HG02588 (cell line): ENCODE measurements at regions not wholly inside any gene's neighbourhood (a gene's known extent, or its start where the extent isn't known, plus 50 kb on each side); places are given as distances from the start of the nearest gene placed in this dataset.
"Not testable (repeated sequence)": the region's sequence is repeated elsewhere in the genome, so short reads cannot be mapped to it uniquely, and the experiment has no call there.

ENCODE experiments used
- ATAC-seq: cut with Tn5 transposase; IDR thresholded peaks from one replicate; pipeline ENCODE4 v1.9.1; 2021; ENCODE audit warnings: mild to moderate bottlenecking, moderate library complexity; ENCODE audit not compliant: unreplicated experiment

DNA sequence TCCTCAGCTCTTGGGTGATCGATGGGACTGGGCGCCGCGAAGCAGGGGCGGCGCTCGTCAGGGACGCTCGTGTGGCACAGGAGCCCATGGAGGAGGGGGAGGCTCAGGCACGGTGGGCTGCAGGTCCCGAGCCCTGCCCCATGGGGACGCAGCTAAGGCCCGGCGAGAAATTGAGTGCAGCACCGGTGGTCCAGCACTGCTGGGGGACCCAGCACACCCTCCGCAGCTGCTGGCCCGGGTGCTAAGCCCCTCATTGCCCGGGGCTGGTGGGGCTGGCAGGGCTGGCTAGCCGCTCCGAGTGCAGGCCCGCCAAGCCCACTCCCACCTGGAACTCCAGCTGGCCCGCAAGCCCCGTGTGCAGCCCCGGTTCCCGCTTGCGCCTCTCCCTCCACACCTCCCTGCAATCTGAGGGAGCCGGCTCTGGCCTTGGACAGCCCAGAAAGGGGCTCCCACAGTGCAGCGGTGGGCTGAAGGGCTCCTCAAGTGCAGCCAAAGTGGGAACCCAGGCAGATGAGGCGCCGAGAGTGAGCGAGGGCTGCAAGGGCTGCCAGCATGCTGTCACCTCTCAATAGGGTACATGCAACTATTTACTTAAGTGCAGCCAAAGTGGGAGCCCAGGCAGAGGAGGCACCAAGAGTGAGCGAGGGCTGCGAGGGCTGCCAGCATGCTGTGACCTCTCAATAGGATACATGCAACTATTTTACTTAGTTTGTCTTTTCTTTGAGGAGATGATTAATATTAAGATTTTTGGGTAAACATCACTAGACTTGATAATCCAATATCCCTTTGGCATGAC is 619.8 kb upstream of the IGFBP7 start:
- not testable (repeated sequence) for ATAC-seq

DNA sequence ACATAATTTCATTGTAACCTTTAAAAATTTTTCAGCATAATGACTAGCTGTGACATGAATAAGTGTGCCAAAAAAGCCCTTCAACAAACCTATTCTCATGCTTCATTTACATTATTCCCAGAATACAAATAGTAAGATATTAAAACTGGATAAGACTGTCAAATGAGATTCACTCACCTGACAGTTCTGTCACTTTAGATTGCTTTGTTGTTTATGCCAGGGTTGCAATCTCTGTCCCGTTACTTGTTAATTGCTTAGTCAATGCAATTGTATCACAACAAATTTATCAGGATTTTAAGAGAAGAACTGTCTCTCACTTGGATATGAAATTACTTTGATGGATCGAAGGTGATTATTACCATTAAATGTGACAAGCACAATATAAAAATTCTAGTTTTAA is 616.0 kb upstream of the IGFBP7 start:
- ATAC-seq = no peak

DNA sequence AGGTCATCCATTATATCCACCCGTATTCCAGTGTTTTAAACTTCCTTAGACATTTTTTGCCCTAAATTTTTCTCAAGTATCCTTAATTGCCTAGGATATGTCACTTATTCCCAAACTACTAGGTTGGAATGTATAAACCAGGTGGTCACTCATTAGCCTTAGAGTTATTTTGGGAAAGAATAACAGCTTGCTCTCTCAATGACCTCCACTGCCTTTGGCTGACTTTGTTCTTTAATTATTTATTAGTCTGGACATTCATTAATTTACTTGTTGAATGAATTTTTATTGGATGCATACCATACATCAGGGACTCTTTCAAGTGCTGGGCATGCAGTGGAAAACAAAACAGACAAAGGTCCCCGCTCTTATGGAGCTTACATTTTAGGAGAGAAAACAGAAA is 609.3 kb upstream of the IGFBP7 start:
- ATAC-seq = no peak

DNA sequence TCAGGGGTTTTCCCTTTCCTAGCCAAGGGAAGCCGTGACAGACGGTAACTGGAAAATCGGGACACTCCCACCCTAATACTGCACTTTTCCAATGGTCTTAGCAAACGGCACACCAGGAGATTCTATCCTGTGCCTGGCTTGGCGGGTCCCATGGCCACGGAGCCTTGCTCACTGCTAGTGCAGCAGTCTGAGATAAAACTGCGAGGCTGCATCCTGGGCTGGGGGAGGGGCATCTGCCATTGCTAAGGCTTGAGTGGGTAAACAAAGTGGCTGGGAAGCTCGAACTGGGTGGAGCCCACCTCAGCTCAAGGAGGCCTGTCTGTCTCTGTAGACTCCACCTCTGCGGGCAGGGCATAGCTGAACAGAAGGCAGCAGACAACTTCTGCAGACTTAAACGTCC is 604.1 kb upstream of the IGFBP7 start:
- ATAC-seq = not testable (repeated sequence)

DNA sequence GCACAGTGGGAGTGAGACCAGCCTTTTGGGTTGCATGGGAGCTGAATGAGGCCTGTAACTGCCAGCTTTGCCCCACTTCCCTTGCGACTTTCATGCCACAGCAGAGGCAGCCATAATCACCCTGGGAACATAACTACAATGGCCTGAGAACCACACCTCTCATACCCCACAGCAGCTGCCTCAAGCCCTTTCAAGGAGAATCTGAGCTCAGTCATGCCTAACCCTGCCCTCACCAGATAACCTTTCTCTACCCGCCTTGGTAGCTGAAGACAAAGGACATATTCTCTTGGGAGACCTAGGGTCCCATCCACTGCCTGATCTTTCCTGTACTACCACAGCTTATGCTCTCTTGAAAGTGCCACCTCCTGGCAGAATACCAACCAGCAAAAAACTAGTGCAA is 599.9 kb upstream of the IGFBP7 start:
- ATAC-seq = no peak

DNA sequence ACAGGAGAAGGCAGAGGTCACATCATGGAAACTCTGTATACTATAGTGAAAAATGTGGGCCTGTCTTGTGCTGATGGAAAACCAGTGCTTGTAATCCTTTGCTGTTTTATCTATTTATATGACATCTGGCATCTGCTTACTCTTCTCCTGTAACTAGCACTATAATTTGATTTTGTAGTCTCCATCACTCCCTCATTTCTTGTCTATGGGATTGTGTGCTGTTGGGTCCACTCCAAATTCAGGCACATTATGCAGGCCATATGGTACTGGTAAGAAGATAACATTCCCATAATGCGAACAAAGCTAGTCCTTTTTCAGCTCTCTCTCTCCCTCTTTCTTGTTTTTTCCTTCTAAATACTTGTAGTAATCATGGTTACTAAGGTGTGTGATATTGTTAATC is 581.2 kb upstream of the IGFBP7 start:
- ATAC-seq = no peak

DNA sequence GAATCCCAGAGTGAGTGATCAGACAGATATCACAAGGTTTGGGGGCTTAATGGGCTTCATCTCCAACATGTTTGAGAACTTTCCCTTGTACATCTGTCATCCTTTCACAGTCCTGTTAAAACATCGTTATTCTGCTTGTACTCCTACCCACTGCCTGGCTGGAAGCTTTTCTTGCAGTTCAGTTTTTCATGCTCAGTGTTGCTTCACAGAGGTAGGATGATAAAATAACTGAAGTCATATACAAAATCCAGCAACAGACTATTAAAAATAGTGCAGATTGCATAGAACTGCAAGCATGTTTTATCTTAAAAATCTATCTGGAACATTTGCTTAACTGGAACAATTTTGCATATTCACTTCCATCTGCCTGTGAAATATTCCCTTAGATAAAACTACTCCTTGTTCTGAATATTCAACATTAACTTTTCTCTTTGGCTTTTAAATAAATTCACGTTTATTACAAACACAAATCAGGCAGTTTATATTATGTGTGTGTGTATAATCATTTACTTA is 579.6 kb upstream of the IGFBP7 start:
- no peak for ATAC-seq

DNA sequence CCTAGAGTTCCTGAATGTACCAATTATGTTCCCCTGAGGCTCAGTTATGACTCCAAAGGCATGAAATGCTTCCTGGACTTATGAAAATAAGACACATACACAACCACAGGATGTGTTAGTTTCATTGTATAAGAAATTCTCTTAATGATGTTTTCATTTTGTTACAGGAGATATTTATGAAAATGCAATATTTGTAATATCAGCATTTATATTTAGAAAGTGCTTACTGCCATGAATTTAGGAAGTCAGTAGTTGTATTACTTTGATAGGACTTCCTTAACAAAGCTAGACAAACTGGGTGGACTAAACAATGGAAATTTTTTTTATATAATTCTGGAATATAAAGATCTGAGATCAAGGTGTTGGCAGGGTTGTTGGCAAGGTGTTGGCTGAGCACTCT is 572.1 kb upstream of the IGFBP7 start:
- no peak for ATAC-seq

DNA sequence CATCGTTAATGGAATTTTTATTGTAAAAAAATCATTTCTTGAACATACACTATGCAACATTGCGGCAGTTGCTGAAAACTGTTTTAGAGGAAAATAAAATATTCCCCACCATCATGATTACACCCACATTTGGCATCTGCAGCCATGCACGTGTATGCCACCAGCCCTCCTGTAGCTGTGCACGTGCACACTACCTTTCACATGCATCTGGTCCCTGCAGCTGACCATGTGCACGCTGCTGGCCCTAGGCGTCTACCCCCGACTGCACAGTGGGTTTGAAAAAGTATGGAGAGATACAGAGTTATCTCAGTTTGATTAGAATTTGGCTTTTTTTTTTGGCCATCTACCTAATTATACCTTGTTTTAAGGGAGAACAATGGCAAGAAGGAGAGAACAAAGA is 569.8 kb upstream of the IGFBP7 start:
- no peak for ATAC-seq

DNA sequence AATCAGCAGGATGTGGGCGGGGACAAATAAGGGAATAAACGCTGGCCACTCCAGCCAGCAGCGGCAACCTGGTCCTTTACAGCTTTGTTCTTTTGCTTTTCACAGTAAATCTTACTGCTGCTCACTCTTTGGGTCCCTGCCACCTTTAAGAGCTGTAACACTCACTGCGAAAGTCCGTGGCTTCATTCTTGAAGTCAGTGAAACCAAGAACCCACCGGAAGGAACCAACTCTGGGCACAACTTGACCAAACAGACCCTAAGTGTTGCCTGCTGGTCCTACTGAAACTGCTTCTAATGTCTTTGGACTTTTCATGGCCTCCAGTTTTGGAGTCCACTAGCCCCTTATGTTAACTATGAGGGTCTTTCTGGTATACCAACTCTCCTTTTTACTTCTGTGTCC is 566.2 kb upstream of the IGFBP7 start:
- ATAC-seq = no peak

DNA sequence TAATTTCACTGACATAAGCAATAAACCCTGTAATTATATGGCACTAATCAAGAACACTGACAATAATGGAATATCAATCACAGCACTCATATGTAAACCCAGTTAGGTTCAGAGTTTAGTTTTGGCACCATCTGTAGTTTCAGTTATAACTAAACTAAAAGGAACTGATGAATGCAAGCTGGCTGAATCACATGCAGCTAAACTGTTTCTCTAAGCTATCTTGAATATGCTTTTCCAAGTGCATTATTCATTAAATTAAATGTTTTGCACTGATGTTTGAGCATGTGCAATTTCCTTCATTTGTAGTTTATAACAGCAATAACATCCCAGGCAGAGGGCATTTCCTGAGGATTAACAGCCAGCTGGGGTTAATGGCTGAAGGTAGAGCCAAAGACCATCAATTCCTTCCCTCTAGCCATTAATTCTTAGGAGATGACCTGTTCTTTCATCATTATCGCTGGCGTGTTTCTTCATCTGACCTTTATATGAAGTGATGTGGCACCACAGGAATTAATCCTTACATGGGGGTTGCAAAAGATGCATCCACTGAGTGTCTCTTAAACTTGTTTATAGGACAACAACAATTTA is 562.8 kb upstream of the IGFBP7 start:
- ATAC-seq = no peak

DNA sequence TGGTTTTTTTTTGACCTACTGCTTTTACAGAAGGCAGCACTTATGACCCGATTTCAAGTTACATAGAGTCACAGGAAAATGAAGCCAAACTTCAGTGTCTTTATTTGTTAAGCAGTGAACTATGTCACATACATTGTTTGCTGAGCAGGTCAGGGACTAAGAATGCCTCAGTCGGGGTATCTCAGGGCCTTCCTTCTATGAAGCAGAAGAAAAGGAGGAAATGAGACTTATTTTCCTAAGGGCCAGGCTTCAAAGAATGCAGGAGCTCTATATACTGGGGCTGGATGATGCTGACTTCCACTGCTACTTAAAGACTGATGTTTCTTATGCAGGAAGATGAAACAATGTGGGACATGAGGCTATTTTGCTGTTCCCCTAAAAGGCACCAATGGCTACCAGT is 558.4 kb upstream of the IGFBP7 start:
- ATAC-seq = no peak

DNA sequence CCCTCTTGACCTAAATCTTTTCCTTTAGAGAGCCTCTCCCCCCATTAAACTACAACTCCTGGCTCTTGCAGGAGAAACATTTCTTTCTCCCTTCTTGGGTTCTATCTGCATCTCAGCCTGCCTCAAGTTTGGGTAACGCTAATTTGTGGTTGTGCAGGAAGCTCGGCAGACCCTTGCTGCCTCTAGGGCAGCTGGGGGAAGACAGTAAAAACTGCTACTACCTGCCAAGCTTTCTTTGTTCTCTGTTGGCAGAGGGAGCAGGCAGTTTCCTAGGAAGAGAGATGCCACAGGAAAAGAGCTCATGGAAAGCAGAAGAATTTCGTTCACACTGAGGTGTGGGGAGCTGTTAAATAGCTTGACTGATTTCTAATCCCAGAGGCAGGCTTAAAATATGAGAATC is 555.6 kb upstream of the IGFBP7 start:
- ATAC-seq = no peak

DNA sequence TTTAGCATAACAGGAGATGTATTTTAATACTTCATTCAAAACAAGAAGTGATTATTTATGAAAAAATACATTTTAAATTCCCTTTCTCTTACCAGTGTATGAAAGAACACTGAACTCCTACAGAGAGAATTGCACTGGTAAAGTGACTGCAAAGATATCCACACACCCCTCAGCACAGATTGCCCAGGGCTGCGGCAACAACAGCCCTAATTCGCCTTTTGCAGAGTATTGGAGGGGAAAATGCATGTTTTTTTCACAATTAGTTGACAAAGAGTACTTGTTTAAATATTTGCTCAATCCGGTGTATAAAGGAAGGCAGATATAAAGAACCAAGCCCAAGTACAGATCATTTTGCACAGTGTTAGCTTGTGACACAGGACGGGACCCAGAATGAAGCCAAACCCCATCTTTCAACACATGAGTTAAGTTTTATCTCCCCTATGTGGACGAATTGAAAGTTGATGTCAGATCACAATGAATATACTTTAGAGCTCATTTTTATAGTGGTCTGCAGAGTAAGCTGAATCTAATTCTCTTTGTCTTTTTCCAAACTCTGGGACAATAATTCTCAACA is 551.4 kb upstream of the IGFBP7 start:
- no peak for ATAC-seq

DNA sequence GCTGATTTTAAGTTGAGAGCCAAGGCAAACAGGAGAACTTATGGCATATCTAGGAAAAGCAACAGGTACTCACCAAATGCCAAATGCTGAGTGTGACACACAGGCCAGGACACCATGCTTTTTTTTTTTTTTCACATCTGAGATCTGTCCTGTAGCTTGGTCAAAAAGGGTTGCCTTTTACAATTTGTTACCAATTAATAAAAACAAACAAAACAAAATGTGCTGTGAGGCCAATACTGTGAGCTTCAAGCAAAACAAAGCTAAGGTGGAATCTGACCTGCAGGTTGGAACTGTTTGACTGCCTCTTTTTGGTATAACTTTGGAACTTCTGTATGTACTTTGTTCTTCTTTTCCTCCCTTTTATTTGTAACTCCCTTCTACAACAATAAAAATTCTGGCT is 548.5 kb upstream of the IGFBP7 start:
- no peak for ATAC-seq

DNA sequence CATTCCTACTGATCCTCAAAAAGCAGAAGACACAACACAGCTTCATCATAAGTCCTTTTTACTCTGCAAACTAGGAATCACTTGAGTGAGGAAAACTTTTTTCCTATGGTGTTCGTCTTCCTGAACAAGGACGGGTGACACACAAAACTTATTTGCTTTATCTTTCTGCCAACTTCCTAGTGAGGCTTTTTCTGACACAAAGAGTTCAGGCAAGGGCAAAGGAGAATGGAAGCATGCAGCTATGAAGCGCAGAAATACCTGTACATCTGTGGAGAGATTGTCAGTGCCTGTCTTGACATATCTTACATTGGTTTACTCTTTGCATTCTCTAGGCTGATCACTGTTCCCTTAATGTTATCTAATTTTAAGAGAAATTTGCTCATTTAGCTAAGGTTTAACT is 548.0 kb upstream of the IGFBP7 start:
- ATAC-seq = no peak

DNA sequence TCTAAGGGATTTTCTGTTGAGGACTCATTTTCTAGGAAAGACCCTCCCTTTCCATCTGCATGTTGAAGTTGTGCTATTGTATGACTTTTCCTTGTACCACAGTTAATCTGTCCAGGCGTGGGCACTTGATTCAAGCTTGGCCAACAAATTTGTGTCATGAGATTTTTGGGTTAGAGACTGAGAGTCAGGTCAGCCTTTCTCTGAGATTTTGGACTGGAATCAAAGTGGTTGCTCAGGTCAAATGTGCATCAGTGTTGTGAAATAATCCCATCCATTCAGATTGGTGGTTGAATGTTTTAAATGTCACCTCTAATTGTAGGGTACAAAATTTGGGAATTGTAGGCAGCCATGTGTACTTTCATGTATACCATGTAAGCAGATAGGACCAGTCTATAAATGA is 545.2 kb upstream of the IGFBP7 start:
- ATAC-seq = no peak

DNA sequence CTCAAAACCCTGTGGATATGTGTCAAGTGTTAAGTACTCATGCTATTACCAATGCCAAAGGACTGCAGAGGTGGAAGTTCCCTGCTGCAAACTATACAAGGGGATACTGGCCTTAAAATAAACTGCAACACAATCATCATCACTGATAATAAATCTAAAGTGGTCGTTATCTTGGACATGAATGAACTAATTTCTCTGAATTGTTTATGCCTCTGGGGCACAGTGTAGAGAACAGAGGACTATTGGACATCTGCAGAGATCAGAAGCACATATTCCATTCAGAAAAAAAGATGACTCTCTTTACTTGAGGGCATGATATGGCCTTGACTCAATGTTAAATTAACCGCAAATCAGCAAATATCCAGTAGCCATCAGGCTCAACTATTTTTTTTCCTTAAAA is 542.6 kb upstream of the IGFBP7 start:
- ATAC-seq = no peak

DNA sequence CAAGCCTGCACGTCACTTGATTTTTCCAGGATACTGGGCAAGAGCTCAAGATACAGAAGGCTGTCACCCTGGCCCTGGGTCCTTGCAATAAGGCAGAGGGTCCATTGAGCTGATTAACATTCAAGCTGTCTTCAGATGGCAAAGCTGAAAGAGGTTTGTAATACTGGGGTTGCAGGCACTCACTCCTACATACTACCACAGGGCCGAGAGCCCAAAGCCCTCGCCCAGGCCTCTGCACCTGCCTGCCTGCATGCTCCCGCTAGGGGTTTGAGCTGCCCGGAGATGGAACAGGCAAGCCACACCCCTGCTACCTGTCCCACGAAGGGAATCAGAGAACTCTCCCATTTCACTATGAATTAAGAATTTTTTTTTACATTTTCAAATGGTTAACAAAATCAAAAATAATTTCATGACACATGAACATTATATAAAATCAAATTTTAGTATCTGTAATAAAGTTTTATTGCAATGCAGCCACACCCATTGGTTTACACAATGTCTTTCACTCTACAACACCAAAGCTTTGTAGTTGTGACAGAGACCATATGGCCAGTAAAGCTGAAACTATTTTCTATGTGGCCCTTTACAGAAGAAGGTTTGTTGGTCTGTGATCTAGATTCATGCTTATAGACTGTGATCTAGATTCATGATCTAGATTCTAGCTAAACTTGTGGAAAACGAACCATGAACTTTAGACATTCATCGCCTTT is 530.4 kb upstream of the IGFBP7 start:
- ATAC-seq = no peak

DNA sequence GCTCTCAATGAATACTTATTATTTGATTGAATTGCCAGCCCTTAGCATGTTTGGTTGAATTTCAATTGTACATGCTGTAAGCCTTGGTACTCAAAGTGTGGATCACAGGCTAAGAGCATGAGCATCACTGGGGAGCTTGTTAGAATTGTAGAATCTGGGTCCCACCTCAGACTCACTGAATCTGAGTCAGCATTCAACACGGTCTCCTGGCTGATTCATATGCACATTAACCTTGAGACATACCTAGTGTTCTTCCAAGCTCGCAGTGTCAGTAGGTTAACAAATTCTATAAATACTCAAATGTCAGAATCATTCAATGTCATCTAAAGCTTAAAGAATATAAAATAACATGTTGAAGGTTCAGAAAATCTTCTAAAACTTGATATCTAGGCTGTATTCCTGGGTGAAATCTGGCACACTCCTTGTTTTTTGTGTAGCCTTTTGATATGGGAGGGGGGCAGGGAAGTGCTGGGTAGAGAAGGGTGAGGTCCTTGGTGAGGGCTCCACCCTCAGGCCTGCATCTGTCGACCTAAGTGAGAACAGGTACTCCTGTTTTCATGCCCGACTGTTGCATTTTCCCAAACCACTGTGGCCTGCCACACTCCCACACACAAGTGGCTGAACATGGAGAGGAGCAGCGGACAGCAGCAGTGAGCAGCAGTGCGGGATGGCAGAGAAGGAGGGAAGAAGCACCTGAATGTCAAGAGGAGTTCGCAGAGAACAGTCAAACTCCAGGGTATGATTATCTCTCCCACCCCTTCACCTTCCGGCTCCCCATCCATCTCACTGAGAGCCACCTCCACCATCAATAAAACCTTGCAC is 529.6 kb upstream of the IGFBP7 start:
- ATAC-seq = no peak

DNA sequence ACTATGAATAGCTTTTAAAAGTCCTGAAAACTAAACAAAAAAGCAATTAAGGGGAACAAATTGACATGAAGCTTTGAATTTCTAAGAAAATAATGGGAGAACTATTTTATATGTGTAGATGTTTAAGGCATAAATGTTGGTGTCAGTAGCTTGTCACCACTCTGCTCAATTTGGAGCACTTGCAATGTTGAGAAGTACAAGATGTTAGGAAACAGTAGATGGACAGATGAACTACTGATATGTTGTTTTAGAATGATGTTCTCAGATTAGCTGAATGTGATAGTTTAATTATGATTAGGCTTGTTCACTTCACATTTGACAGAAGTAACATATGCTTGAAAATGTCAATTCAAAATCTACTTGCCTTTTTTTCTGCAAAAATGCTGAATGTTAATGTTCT is 525.7 kb upstream of the IGFBP7 start:
- no peak for ATAC-seq
